Endothelial cell of umbilical vein (primary cell): ENCODE measurements at regions not wholly inside any gene's neighbourhood (a gene's known extent, or its start where the extent isn't known, plus 50 kb on each side); places are given as distances from the start of the nearest gene placed in this dataset.

Source experiments
- BruUV-seq: library from RNA; stranded (reverse); fragments of 400-500 nt; replicated peaks from 2 replicates; lab custom pipeline; 2021; lab: Mats Ljungman, UMichigan
- CTCF ChIA-PET: fragments of 300-600, 350-600 bp; sonication (Branson Sonifier 250); formaldehyde crosslinking; loops from one replicate; lab custom pipeline; 2021; ENCODE audit warnings: antibody characterized with exemption, inconsistent platforms; lab: Charles Lee
- POLR2A ChIA-PET: fragments of 300-600, 350-600 bp; sonication (Branson Sonifier 250); formaldehyde crosslinking; loops from one replicate; lab custom pipeline; 2021; ENCODE audit warnings: antibody characterized with exemption, inconsistent platforms; lab: Charles Lee
- DNase-seq: peaks from one replicate; pipeline ENCODE4 v3.0.0-alpha.2; 2011; ENCODE audit warnings: low read depth, low spot score
- FAIRE-seq: peaks from 2 replicates; lab custom pipeline; 2011; peaks lifted over from hg19 to GRCh38; lab: Jason Lieb, UNC
- H2AFZ ChIP-seq: 2 replicates; pipeline ENCODE4 v1.6.0; 2012; ENCODE audit warnings: low read depth, low read length, control low read depth, inconsistent platforms
- H3K27ac ChIP-seq: 2 replicates; pipeline ENCODE4 v1.5.1; 2011; ENCODE audit warnings: low read depth, mild to moderate bottlenecking, control low read depth, low read length, moderate library complexity; ENCODE audit not compliant: insufficient read depth
- H3K27me3 ChIP-seq, 2 experiments: 2 replicates each; pipeline versions ENCODE4 v1.6.0 to v1.6.1; 2011; ENCODE audit warnings: low read length in 2 of 2, mixed read lengths in 1 of 2; ENCODE audit not compliant: control insufficient read depth in 2 of 2, insufficient read depth in 2 of 2
- H3K36me3 ChIP-seq, 2 experiments: 2 replicates in 1 of 2; 3 replicates in 1 of 2; pipeline ENCODE4 v1.5.1; 2011; ENCODE audit warnings: low read length in 2 of 2, mild to moderate bottlenecking in 1 of 2, moderate library complexity in 1 of 2; ENCODE audit not compliant: control insufficient read depth in 2 of 2, insufficient read depth in 2 of 2; ENCODE audit errors: extremely low read depth in 1 of 2
- H3K4me1 ChIP-seq: 3 replicates; pipeline ENCODE4 v1.5.1; 2011; ENCODE audit warnings: mild to moderate bottlenecking, low read length; ENCODE audit not compliant: control insufficient read depth, insufficient read depth; ENCODE audit errors: extremely low read depth
- H3K4me2 ChIP-seq: 2 replicates; pipeline ENCODE4 v1.6.1; 2011; ENCODE audit warnings: low read length, control low read depth, mixed read lengths; ENCODE audit not compliant: insufficient read depth
- H3K4me3 ChIP-seq, 3 experiments: fragments of 200-600 bp in 1 of 3; sonication (generic), shearing (Covaris generic) in 1 of 3; replicated peaks in 1 of 3; 2 replicates each; pipeline ENCODE4 v1.5.1; 2011 to 2016; ENCODE audit warnings: control low read depth in 3 of 3, low read length in 3 of 3, mild to moderate bottlenecking in 2 of 3, inconsistent platforms in 1 of 3, low read depth in 1 of 3, moderate library complexity in 1 of 3; ENCODE audit not compliant: insufficient read depth in 1 of 3
- H3K79me2 ChIP-seq: 2 replicates; pipeline ENCODE4 v1.6.0; 2012; ENCODE audit warnings: low read length, inconsistent platforms; ENCODE audit not compliant: control insufficient read depth, insufficient read depth
- H3K9ac ChIP-seq: replicated peaks from 2 replicates; pipeline ENCODE3; 2011; ENCODE audit warnings: low read length, control low read depth; ENCODE audit not compliant: insufficient read depth; ENCODE audit errors: extremely low read depth
- H3K9me1 ChIP-seq: replicated peaks from 3 replicates; pipeline ENCODE4 v1.6.0; 2011; ENCODE audit warnings: mild to moderate bottlenecking, low read length; ENCODE audit not compliant: control insufficient read depth, insufficient read depth; ENCODE audit errors: extremely low read depth
- H3K9me3 ChIP-seq: replicated peaks from 2 replicates; pipeline ENCODE4 v1.5.1; 2012; ENCODE audit warnings: low read length, inconsistent platforms; ENCODE audit not compliant: control insufficient read depth, insufficient read depth
- H4K20me1 ChIP-seq: replicated peaks from 2 replicates; pipeline ENCODE3; 2011; ENCODE audit warnings: mild to moderate bottlenecking, low read length; ENCODE audit not compliant: control insufficient read depth, insufficient read depth; ENCODE audit errors: extremely low read depth
- CTCF ChIP-seq, 2 donors: IDR thresholded peaks; 1 replicate in 1 of 2; 2 replicates in 1 of 2; pipeline ENCODE4 v1.5.1; 2011; ENCODE audit warnings: low read length in 2 of 2, mild to moderate bottlenecking in 2 of 2, moderate library complexity in 2 of 2, control low read depth in 1 of 2, inconsistent platforms in 1 of 2, low read depth in 1 of 2; ENCODE audit not compliant: insufficient read depth in 1 of 2; ENCODE audit errors: extremely low read depth in 1 of 2
- EZH2 ChIP-seq: IDR thresholded peaks from 2 replicates; pipeline ENCODE4 v1.6.1; 2012; ENCODE audit warnings: borderline replicate concordance, low read depth, mild to moderate bottlenecking, moderate library complexity, low read length, inconsistent platforms; ENCODE audit not compliant: severe bottlenecking
- FOS ChIP-seq: IDR thresholded peaks from 2 replicates; pipeline ENCODE4 v1.6.1; 2011; ENCODE audit warnings: mild to moderate bottlenecking, low read length, moderate library complexity, borderline replicate concordance; ENCODE audit not compliant: insufficient read depth
- GATA2 ChIP-seq: IDR thresholded peaks from 2 replicates; pipeline ENCODE4 v1.7.0; 2011; ENCODE audit warnings: low read depth, mild to moderate bottlenecking, moderate library complexity, mixed read lengths, low read length; ENCODE audit not compliant: insufficient read length, insufficient read depth
- JUN ChIP-seq: IDR thresholded peaks from 2 replicates; pipeline ENCODE4 v1.6.1; 2011; ENCODE audit warnings: borderline replicate concordance, low read depth; ENCODE audit not compliant: insufficient read length, insufficient read depth
- MAX ChIP-seq: IDR thresholded peaks from 2 replicates; pipeline ENCODE4 v1.6.1; 2011; ENCODE audit not compliant: insufficient read depth, insufficient read length
- MYC ChIP-seq: IDR thresholded peaks from one replicate; pipeline ENCODE4 v1.6.1; 2011; ENCODE audit warnings: mild to moderate bottlenecking, low read depth, low read length
- POLR2A ChIP-seq: IDR thresholded peaks from 2 replicates; pipeline ENCODE4 v1.6.1; 2012; ENCODE audit warnings: low read depth, mild to moderate bottlenecking, control low read depth, low read length
- POLR2AphosphoS5 ChIP-seq: IDR thresholded peaks from 2 replicates; pipeline ENCODE4 v1.6.1; 2012; ENCODE audit warnings: low read depth, mild to moderate bottlenecking, control low read depth, low read length, moderate library complexity; ENCODE audit not compliant: insufficient read depth
- dilution Hi-C: fragments of 300-500 bp; cut with MboI; formaldehyde crosslinking; loops from one replicate; pipeline ENCODE4 v1.15.0; 2019; ENCODE audit warnings: low sequenced_read_pairs; ENCODE audit not compliant: extremely low pct_ligation_motif_present
- intact Hi-C: fragments of 100-400 bp; cut with micrococcal nuclease; formaldehyde crosslinking; loops from one replicate; pipeline ENCODE4 v1.10.0; 2022

- dilution Hi-C loops, result no loop called here
- Histone ChIP-seq H3K27ac (no peak overlapping the region), H3K36me3 (no peaks in the 10 kb centered on the region), H4K20me1 (no peaks in the 10 kb centered on the region), H3K79me2 (no peaks in the 10 kb centered on the region), H3K9me1 (no peaks in the 10 kb centered on the region), H3K4me1 (no peaks in the 10 kb centered on the region), H3K9me3 (peaks cover 2% of the 10 kb centered on the region), H3K4me2 (no peak overlapping the region), H3K27me3 (no peaks in the 10 kb centered on the region), H3K9ac (no peak overlapping the region), H2AFZ (no peak overlapping the region), H3K4me3 (no peak overlapping the region)
- intact Hi-C loops, result no loop called here
- POLR2A ChIA-PET, result no interaction called here
- TF ChIP-seq MYC (no peak), EZH2 (no peak), CTCF (IDR thresholded peaks at IDR 0.05; ENCODE audit: extremely low read depth in 1 of 2, insufficient read depth in 1 of 2, low read depth in 1 of 2, low read length in 2 of 2) (no peak), POLR2A (no peak), JUN (no peak), MAX (no peak), FOS (no peak)
- CTCF ChIA-PET, result no interaction called here
- BruUV-seq, result no TSS peak
- FAIRE-seq, result no peak
- no peak for DNase-seq
Observed at GRCh38 chr2:7785700-7786099, 868.5 kb downstream of the RNF144A start.

GRCh38 chr2:7788736-7789135, 871.5 kb downstream of the RNF144A start:
- no peaks in the 10 kb centered on the region for H3K79me2 ChIP-seq
- CTCF ChIA-PET, result no interaction called here
- H3K9me3 ChIP-seq, result peaks cover 2% of the 10 kb centered on the region
- no peak for FAIRE-seq
- DNase-seq, result no peak
- H3K36me3 ChIP-seq, result no peaks in the 10 kb centered on the region
- POLR2A ChIA-PET, result no interaction called here
- H3K4me3 ChIP-seq, result no peak overlapping the region
- dilution Hi-C loops (no loop called here), intact Hi-C loops (no loop called here)
- no peaks in the 10 kb centered on the region for H3K4me1 ChIP-seq
- H4K20me1 ChIP-seq, result no peaks in the 10 kb centered on the region
- TF ChIP-seq FOS (no peak), POLR2AphosphoS5 (no peak), MYC (no peak), GATA2 (no peak), MAX (no peak), POLR2A (no peak)
- H3K27ac ChIP-seq, result no peak overlapping the region
- no TSS peak for BruUV-seq
- H2AFZ ChIP-seq, result no peak overlapping the region
- no peaks in the 10 kb centered on the region for H3K27me3 ChIP-seq
- H3K4me2 ChIP-seq, result no peak overlapping the region
- no peak overlapping the region for H3K9ac ChIP-seq
- H3K9me1 ChIP-seq, result no peaks in the 10 kb centered on the region
